SK-N-SH (cell line): ENCODE measurements at regions not wholly inside any gene's neighbourhood (a gene's known extent, or its start where the extent isn't known, plus 50 kb on each side); places are given as distances from the start of the nearest gene placed in this dataset.

Source experiments
- CTCF ChIP-seq: fragments of 200-600 bp; sonication (generic); IDR thresholded peaks from 2 replicates; pipeline ENCODE4 v1.6.1; 2017; ENCODE audit warnings: antibody characterized with exemption, mild to moderate bottlenecking, moderate library complexity
- EP300 ChIP-seq, 2 experiments: IDR thresholded peaks; 2 replicates each; pipeline versions ENCODE4 v1.4.0 to v1.6.1; 2012; ENCODE audit warnings: borderline replicate concordance in 1 of 2, low read depth in 1 of 2, low read length in 1 of 2
- EZH2phosphoT487 ChIP-seq: fragments of 200-600 bp; sonication (generic); IDR thresholded peaks from 2 replicates; pipeline ENCODE4 v1.6.1; 2017; ENCODE audit warnings: low read depth, mixed run types, mild to moderate bottlenecking, antibody characterized with exemption, moderate library complexity, borderline replicate concordance
- JUND ChIP-seq: IDR thresholded peaks from 2 replicates; pipeline ENCODE4 v1.4.0; 2012
- NFIC ChIP-seq: IDR thresholded peaks from 2 replicates; pipeline ENCODE4 v1.4.0; 2012; ENCODE audit warnings: borderline replicate concordance
- POLR2AphosphoS5 ChIP-seq: IDR thresholded peaks from 2 replicates; pipeline ENCODE4 v1.6.1; 2012; ENCODE audit warnings: low read depth, low read length
- RAD21 ChIP-seq: IDR thresholded peaks from 2 replicates; pipeline ENCODE4 v1.6.1; 2012; ENCODE audit warnings: mild to moderate bottlenecking, low read length
- RCOR1 ChIP-seq: fragments of 150-350 bp; IDR thresholded peaks from 2 replicates; pipeline ENCODE4 v1.6.1; 2017; ENCODE audit warnings: antibody characterized with exemption, low read length
- RFX5 ChIP-seq: IDR thresholded peaks from 2 replicates; pipeline ENCODE4 v1.6.1; 2012; ENCODE audit warnings: mild to moderate bottlenecking, improper control_type of control experiment, low read length
- SIN3A ChIP-seq: IDR thresholded peaks from 2 replicates; pipeline ENCODE4 v1.6.1; 2012; ENCODE audit warnings: low read depth, mild to moderate bottlenecking, low read length, moderate library complexity, borderline replicate concordance
- TEAD4 ChIP-seq: IDR thresholded peaks from 2 replicates; pipeline ENCODE4 v1.4.0; 2012; ENCODE audit warnings: mild to moderate bottlenecking, borderline replicate concordance; ENCODE audit not compliant: insufficient read depth
- YY1 ChIP-seq: IDR thresholded peaks from 2 replicates; pipeline ENCODE4 v1.4.0; 2012; ENCODE audit warnings: low read depth, mild to moderate bottlenecking
- TF ChIP-seq, protein P1 (sequence below): IDR thresholded peaks from 2 replicates; pipeline ENCODE4 v1.6.1; 2012; ENCODE audit warnings: mild to moderate bottlenecking, low read depth, low read length, moderate library complexity
- TF ChIP-seq, protein P2 (sequence below): IDR thresholded peaks from 2 replicates; pipeline ENCODE4 v1.4.0; 2012; ENCODE audit warnings: low read depth, borderline replicate concordance

DNA sequence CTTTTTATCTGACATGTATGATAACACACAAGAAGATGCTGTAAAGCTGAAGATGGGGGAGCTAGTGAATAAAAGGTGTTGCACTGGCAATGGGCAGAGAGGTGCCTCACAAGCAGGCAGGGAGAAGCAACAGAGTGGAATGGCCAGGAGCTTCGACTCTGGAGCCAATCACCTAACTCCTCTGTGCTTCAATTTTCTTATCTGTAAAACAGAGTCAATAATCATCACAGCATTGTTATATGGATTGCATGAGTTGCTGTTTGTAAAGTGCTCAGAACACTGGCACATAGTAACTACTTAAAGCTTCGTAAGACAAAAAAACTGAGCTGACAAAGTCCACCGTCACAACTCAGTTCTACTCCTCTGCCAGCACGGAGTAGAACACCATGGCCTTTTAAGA lies 254.2 kb upstream of the POM121L12 start:
- TF ChIP-seq CTCF, result no peak
- no peak for TF ChIP-seq NFIC
- TF ChIP-seq SIN3A, result no peak
- no peak for TF ChIP-seq JUND
- no peak for TF ChIP-seq POLR2AphosphoS5
- no peak for TF ChIP-seq EZH2phosphoT487
- TF ChIP-seq EP300 (IDR thresholded peaks at IDR 0.05; ENCODE audit: borderline replicate concordance in 1 of 2, low read depth in 1 of 2, low read length in 1 of 2), result no peak
- no peak for TF ChIP-seq RCOR1
- TF ChIP-seq, protein P1, sequence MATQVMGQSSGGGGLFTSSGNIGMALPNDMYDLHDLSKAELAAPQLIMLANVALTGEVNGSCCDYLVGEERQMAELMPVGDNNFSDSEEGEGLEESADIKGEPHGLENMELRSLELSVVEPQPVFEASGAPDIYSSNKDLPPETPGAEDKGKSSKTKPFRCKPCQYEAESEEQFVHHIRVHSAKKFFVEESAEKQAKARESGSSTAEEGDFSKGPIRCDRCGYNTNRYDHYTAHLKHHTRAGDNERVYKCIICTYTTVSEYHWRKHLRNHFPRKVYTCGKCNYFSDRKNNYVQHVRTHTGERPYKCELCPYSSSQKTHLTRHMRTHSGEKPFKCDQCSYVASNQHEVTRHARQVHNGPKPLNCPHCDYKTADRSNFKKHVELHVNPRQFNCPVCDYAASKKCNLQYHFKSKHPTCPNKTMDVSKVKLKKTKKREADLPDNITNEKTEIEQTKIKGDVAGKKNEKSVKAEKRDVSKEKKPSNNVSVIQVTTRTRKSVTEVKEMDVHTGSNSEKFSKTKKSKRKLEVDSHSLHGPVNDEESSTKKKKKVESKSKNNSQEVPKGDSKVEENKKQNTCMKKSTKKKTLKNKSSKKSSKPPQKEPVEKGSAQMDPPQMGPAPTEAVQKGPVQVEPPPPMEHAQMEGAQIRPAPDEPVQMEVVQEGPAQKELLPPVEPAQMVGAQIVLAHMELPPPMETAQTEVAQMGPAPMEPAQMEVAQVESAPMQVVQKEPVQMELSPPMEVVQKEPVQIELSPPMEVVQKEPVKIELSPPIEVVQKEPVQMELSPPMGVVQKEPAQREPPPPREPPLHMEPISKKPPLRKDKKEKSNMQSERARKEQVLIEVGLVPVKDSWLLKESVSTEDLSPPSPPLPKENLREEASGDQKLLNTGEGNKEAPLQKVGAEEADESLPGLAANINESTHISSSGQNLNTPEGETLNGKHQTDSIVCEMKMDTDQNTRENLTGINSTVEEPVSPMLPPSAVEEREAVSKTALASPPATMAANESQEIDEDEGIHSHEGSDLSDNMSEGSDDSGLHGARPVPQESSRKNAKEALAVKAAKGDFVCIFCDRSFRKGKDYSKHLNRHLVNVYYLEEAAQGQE, result no peak
- TF ChIP-seq YY1, result no peak
- TF ChIP-seq TEAD4, result no peak
- TF ChIP-seq, protein P2, sequence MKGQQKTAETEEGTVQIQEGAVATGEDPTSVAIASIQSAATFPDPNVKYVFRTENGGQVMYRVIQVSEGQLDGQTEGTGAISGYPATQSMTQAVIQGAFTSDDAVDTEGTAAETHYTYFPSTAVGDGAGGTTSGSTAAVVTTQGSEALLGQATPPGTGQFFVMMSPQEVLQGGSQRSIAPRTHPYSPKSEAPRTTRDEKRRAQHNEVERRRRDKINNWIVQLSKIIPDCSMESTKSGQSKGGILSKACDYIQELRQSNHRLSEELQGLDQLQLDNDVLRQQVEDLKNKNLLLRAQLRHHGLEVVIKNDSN, result no peak
- no peak for TF ChIP-seq RFX5
- TF ChIP-seq RAD21, result no peak
